CD4-positive, alpha-beta T cell (primary cell): ENCODE measurements at regions not wholly inside any gene's neighbourhood (a gene's known extent, or its start where the extent isn't known, plus 50 kb on each side); places are given as distances from the start of the nearest gene placed in this dataset.

Experiments used
- ATAC-seq: fragments of 200-7000 bp; cut with Tn5 transposase; one replicate; pipeline ENCODE4 v1.10.0; 2022; ENCODE audit warnings: mild to moderate bottlenecking; ENCODE audit not compliant: poor library complexity
- CTCF ChIA-PET: fragments of 350-600 bp; sonication (Branson Sonifier 250); formaldehyde crosslinking; loops from one replicate; lab custom pipeline; 2021; ENCODE audit warnings: antibody characterized with exemption, inconsistent platforms; lab: Charles Lee
- POLR2A ChIA-PET: fragments of 350-600 bp; sonication (Branson Sonifier 250); formaldehyde crosslinking; loops from one replicate; lab custom pipeline; 2021; ENCODE audit warnings: antibody characterized with exemption, inconsistent platforms; lab: Charles Lee
- DNase-seq, 14 experiments: peaks; one replicate each; pipeline ENCODE4 v3.0.0-alpha.2; 2013 to 2020; ENCODE audit warnings: mixed read lengths in 2 of 14
- H3K27ac ChIP-seq, 2 donors: one replicate each; pipeline versions ENCODE4 v1.5.1 to v1.7.0; 2013; ENCODE audit warnings: low read length in 2 of 2, low read depth in 1 of 2, mild to moderate bottlenecking in 1 of 2
- H3K27me3 ChIP-seq, 2 experiments: 1 replicate in 1 of 2; 2 replicates in 1 of 2; pipeline versions ENCODE4 v1.6.1 to v1.7.0; 2013; ENCODE audit warnings: low read length in 2 of 2, control low read depth in 1 of 2, mild to moderate bottlenecking in 1 of 2, moderate library complexity in 1 of 2; ENCODE audit not compliant: insufficient read depth in 2 of 2, control insufficient read depth in 1 of 2
- H3K36me3 ChIP-seq: one replicate; pipeline ENCODE4 v1.6.1; 2013; ENCODE audit warnings: low read length, control low read depth; ENCODE audit not compliant: insufficient read depth
- H3K4me1 ChIP-seq: one replicate; pipeline ENCODE4 v1.6.1; 2013; ENCODE audit warnings: low read length, control low read depth; ENCODE audit not compliant: insufficient read depth
- H3K4me3 ChIP-seq: one replicate; pipeline ENCODE4 v1.5.1; 2013; ENCODE audit warnings: mild to moderate bottlenecking, low read length, moderate library complexity
- H3K9me3 ChIP-seq, 2 experiments: 1 replicate in 1 of 2; 2 replicates in 1 of 2; pipeline versions ENCODE4 v1.6.1 to v1.7.0; 2013; ENCODE audit warnings: low read length in 2 of 2, mild to moderate bottlenecking in 2 of 2, control low read depth in 1 of 2, moderate library complexity in 1 of 2; ENCODE audit not compliant: control insufficient read depth in 1 of 2, insufficient read depth in 1 of 2
- H3K27ac Mint-ChIP-seq: one replicate; pipeline ENCODE4 v1.8.0; 2020; ENCODE audit warnings: mixed read lengths
- H3K27me3 Mint-ChIP-seq: one replicate; pipeline ENCODE4 v1.8.0; 2021; ENCODE audit warnings: mixed read lengths
- H3K36me3 Mint-ChIP-seq: one replicate; pipeline ENCODE4 v1.8.0; 2021; ENCODE audit warnings: low read depth, mixed read lengths
- H3K4me1 Mint-ChIP-seq: one replicate; pipeline ENCODE4 v1.8.0; 2021; ENCODE audit warnings: low read depth, mixed read lengths
- H3K4me3 Mint-ChIP-seq: one replicate; pipeline ENCODE4 v1.8.0; 2020; ENCODE audit warnings: mild to moderate bottlenecking, mixed read lengths
- H3K9me3 Mint-ChIP-seq: one replicate; pipeline ENCODE4 v1.8.0; 2020; ENCODE audit warnings: mixed read lengths
- CTCF ChIP-seq: fragments of 200-600 bp; IDR thresholded peaks from one replicate; pipeline ENCODE4 v1.8.0; 2022; ENCODE audit warnings: antibody characterized with exemption, mild to moderate bottlenecking
- intact Hi-C, 2 experiments: fragments of 100-400 bp; cut with DNase I in 1 of 2; cut with micrococcal nuclease in 1 of 2; formaldehyde crosslinking; loops; one replicate each; pipeline versions ENCODE4 v1.15.1 to v1.9.0; 2023 to 2025; cut with DNase I, micrococcal nuclease

- Histone ChIP-seq H3K4me3 (no peak overlapping the region), H3K9me3 (no peaks in the 10 kb centered on the region), H3K36me3 (no peaks in the 10 kb centered on the region), H3K4me1 (no peaks in the 10 kb centered on the region), H3K27ac (no peak overlapping the region), H3K27me3 (peaks cover 0 to 2% of the 10 kb centered on the region in 2 experiments)
- H3K27ac Mint-ChIP-seq = no peak overlapping the region
- H3K4me3 Mint-ChIP-seq = no peak overlapping the region
- intact Hi-C loops = no loop called here
- no peaks in the 10 kb centered on the region for H3K36me3 Mint-ChIP-seq
- no peaks in the 10 kb centered on the region for H3K4me1 Mint-ChIP-seq
- TF ChIP-seq CTCF = no peak
- ATAC-seq (no peak), DNase-seq (no peak)
- POLR2A ChIA-PET = no interaction called here
- CTCF ChIA-PET = no interaction called here
- peaks cover 14% of the 10 kb centered on the region for H3K27me3 Mint-ChIP-seq
- H3K9me3 Mint-ChIP-seq = no peaks in the 10 kb centered on the region
Observed at GRCh38 chr13:97148894-97149293, 73.2 kb upstream of the MBNL2 start.

DNA sequence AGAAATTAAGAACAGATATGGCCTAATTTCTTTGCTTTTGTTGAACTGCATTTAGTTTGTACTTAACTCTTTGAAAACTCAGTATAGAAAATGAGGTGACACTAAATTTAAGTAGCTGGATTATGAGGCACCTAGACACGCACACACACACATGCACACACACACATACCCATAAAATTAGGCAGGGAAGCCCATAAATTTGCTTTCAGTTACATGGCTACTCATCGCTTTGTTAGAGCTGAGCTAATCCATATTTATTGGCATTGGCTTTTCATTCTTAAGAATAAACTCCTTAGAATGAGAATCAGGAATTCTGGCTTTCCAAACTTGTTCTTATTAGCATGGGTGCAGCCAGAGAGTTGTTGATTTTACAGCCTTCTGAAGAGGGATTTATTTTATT is 61.7 kb upstream of the MBNL2 start:
- no peak for DNase-seq
- no peak overlapping the region for H3K4me3 ChIP-seq
- H3K27ac Mint-ChIP-seq = no peak overlapping the region
- no peak overlapping the region for H3K27ac ChIP-seq
- intact Hi-C loops = no loop called here
- no peaks in the 10 kb centered on the region for H3K4me1 Mint-ChIP-seq
- H3K4me1 ChIP-seq = no peaks in the 10 kb centered on the region
- ATAC-seq = no peak
- H3K36me3 Mint-ChIP-seq = no peaks in the 10 kb centered on the region
- H3K4me3 Mint-ChIP-seq = no peak overlapping the region
- H3K36me3 ChIP-seq = no peaks in the 10 kb centered on the region
- H3K27me3 Mint-ChIP-seq = no peaks in the 10 kb centered on the region
- no peaks in the 10 kb centered on the region for H3K9me3 ChIP-seq
- ChIA-PET CTCF (interaction anchor here (0.9 kb wide), 1 partner anchor 159 kb away, joined by 3 read pairs; no protein-coding TSS in a partner anchor), POLR2A (no interaction called here)
- H3K27me3 ChIP-seq = no peaks in the 10 kb centered on the region
- H3K9me3 Mint-ChIP-seq = no peaks in the 10 kb centered on the region
- no peak for TF ChIP-seq CTCF

- Histone ChIP-seq H3K4me3 (no peak overlapping the region), H3K9me3 (no peaks in the 10 kb centered on the region), H3K4me1 (no peaks in the 10 kb centered on the region), H3K27ac (no peak overlapping the region), H3K36me3 (no peaks in the 10 kb centered on the region), H3K27me3 (no peaks in the 10 kb centered on the region)
- intact Hi-C loops = no loop called here
- no peak for TF ChIP-seq CTCF
- no peak overlapping the region for H3K27ac Mint-ChIP-seq
- ATAC-seq (no peak), DNase-seq (no peak)
- no peak overlapping the region for H3K4me3 Mint-ChIP-seq
- POLR2A ChIA-PET = no interaction called here
- H3K9me3 Mint-ChIP-seq = no peaks in the 10 kb centered on the region
- no peaks in the 10 kb centered on the region for H3K36me3 Mint-ChIP-seq
- H3K27me3 Mint-ChIP-seq = no peaks in the 10 kb centered on the region
- CTCF ChIA-PET = no interaction called here
- no peaks in the 10 kb centered on the region for H3K4me1 Mint-ChIP-seq
Observed at GRCh38 chr13:97161582-97162231, 60.4 kb upstream of the MBNL2 start.
